ENCODE measurements at regions not wholly inside any gene's neighbourhood (a gene's known extent, or its start where the extent isn't known, plus 50 kb on each side); places are given as distances from the start of the nearest gene placed in this dataset.
"Not testable (repeated sequence)": the region's sequence is repeated elsewhere in the genome, so short reads cannot be mapped to it uniquely, and the experiment has no call there.

- TF ChIP-seq YY1 (IDR thresholded peaks at IDR 0.05); CTCF (IDR thresholded peaks at IDR 0.05; ENCODE audit: low read depth, low read length, missing input control); SP1 (IDR thresholded peaks at IDR 0.05): not testable (repeated sequence)
Measured at GRCh38 chr14:45756412-45756811, 503.4 kb upstream of the MIS18BP1 start.

All from liver (tissue), 3 donors.